Spleen (tissue), 11 donors: ENCODE measurements at regions not wholly inside any gene's neighbourhood (a gene's known extent, or its start where the extent isn't known, plus 50 kb on each side); places are given as distances from the start of the nearest gene placed in this dataset.

Source experiments
- DNase-seq: peaks from one replicate; pipeline ENCODE4 v3.0.0-alpha.2; 2020
- H3K27ac ChIP-seq, 8 donors: fragments of 200-600 bp; sonication (generic) in 7 of 8; 1 replicate in 4 of 8; 2 replicates in 4 of 8; pipeline versions ENCODE4 v1.5.0 to v1.8.0; 2016 to 2021; ENCODE audit warnings: inconsistent platforms in 4 of 8, mild to moderate bottlenecking in 4 of 8, moderate library complexity in 1 of 8
- H3K27me3 ChIP-seq, 7 donors: fragments of 200-600 bp; sonication (generic) in 6 of 7; replicated peaks in 1 of 7; 1 replicate in 4 of 7; 2 replicates in 3 of 7; pipeline versions ENCODE4 v1.5.0 to v1.8.0; 2016 to 2021; ENCODE audit warnings: inconsistent platforms in 3 of 7, mild to moderate bottlenecking in 1 of 7
- H3K36me3 ChIP-seq, 6 donors: fragments of 200-600 bp; sonication (generic) in 5 of 6; 1 replicate in 4 of 6; 2 replicates in 2 of 6; pipeline versions ENCODE4 v1.5.0 to v1.8.0; 2016 to 2021; ENCODE audit warnings: inconsistent platforms in 2 of 6
- H3K4me1 ChIP-seq, 6 donors: fragments of 200-600 bp; sonication (generic) in 5 of 6; 1 replicate in 3 of 6; 2 replicates in 3 of 6; pipeline versions ENCODE4 v1.5.0 to v1.8.0; 2016 to 2021; ENCODE audit warnings: inconsistent platforms in 3 of 6
- H3K4me3 ChIP-seq, 8 donors: fragments of 200-600 bp; sonication (generic) in 7 of 8; 1 replicate in 4 of 8; 2 replicates in 4 of 8; pipeline versions ENCODE4 v1.5.0 to v1.8.0; 2016 to 2021; ENCODE audit warnings: inconsistent platforms in 4 of 8, mild to moderate bottlenecking in 4 of 8, moderate library complexity in 2 of 8
- H3K9me3 ChIP-seq, 8 donors: fragments of 200-600 bp; sonication (generic) in 7 of 8; 1 replicate in 4 of 8; 2 replicates in 4 of 8; pipeline versions ENCODE4 v1.5.0 to v1.8.0; 2016 to 2021; ENCODE audit warnings: inconsistent platforms in 4 of 8
- CTCF ChIP-seq, 11 experiments: fragments of 200-600 bp in 7 of 11; fragments of 450-650 bp in 4 of 11; sonication (generic) in 4 of 11; IDR thresholded peaks in 8 of 11; conservative IDR thresholded peaks in 3 of 11; 1 replicate in 7 of 11; 2 replicates in 4 of 11; pipeline versions ENCODE4 v1.4.0 to v1.8.0; 2016 to 2021; ENCODE audit warnings: antibody characterized with exemption in 11 of 11, inconsistent platforms in 4 of 11, mild to moderate bottlenecking in 1 of 11
- POLR2A ChIP-seq, 3 donors: fragments of 450-650 bp; IDR thresholded peaks; one replicate each; pipeline ENCODE4 v1.5.1; 2017; ENCODE audit warnings: antibody characterized with exemption in 3 of 3, mild to moderate bottlenecking in 1 of 3
- POLR2AphosphoS5 ChIP-seq, 3 donors: sonication (generic); formaldehyde crosslinking; IDR thresholded peaks; one replicate each; pipeline ENCODE4 v1.5.1; 2017; ENCODE audit warnings: antibody characterized with exemption in 3 of 3
- WGBS, 5 donors: extraction: QIAGEN DNeasy Blood & Tissue Kit in 3 of 5; methylation state at CpG; one replicate each; pipeline versions ENCODE4 v1.1.5 to v1.1.7; 2013 to 2018; 5-methylcytosine and 5-hydroxymethylcytosine counted together
- intact Hi-C: fragments of 100-400 bp; cut with DNase I; formaldehyde crosslinking; loops from one replicate; pipeline ENCODE4 v1.15.0; 2023; ENCODE audit warnings: low total_unique reads
- donor health status: healthy with polysubstance abuse.
- donor health status: DM: no; HTN: no; CAD: no; lungs with moderate emphysema.
- donor health status: DM: no; HTN: no; CAD: no.
- donor health status: Bipolar disorder and iron deficiency.
- donor health status: healthy.
- donor health status: DM: no; HTN: no; CAD: no.
- donor health status: DM: yes; HTN: yes; CAD: no.

- 68 to 84% (median 75%) methylated on average over 4 of the region's 4 CpGs for WGBS, 5 donors
- TF ChIP-seq CTCF (IDR thresholded peaks at IDR 0.05 in 8 of 11, conservative IDR thresholded peaks at IDR 0.05 in 3 of 11): no peak
- no peak for TF ChIP-seq POLR2A (IDR thresholded peaks at IDR 0.05)
- TF ChIP-seq POLR2AphosphoS5 (IDR thresholded peaks at IDR 0.05): no peak
- DNase-seq: no peak
- Histone ChIP-seq H3K36me3 (no peaks in the 10 kb centered on the region), H3K4me1 (peaks cover 0 to 5% (median 0%) of the 10 kb centered on the region in 6 donors), H3K27ac (no peak overlapping the region), H3K27me3 (no peaks in the 10 kb centered on the region), H3K4me3 (no peak overlapping the region), H3K9me3 (no peaks in the 10 kb centered on the region)
- intact Hi-C loops: no loop called here
Measured at GRCh38 chr6:15770347-15771143, 107.7 kb upstream of the DTNBP1 start.

- DNase-seq: no peak
- H3K27ac ChIP-seq: no peak overlapping the region
- no peaks in the 10 kb centered on the region for H3K27me3 ChIP-seq
- intact Hi-C loops: no loop called here
- no peak overlapping the region for H3K4me3 ChIP-seq
- 82 to 94% (median 91%) methylated on average over 5 of the region's 5 CpGs for WGBS, 5 donors
- no peaks in the 10 kb centered on the region for H3K9me3 ChIP-seq
- TF ChIP-seq CTCF (IDR thresholded peaks at IDR 0.05 in 8 of 11, conservative IDR thresholded peaks at IDR 0.05 in 3 of 11) (no peak), POLR2AphosphoS5 (IDR thresholded peaks at IDR 0.05) (no peak), POLR2A (IDR thresholded peaks at IDR 0.05) (no peak)
- peaks cover 0 to 5% (median 0%) of the 10 kb centered on the region in 6 donors for H3K4me1 ChIP-seq
- H3K36me3 ChIP-seq: no peaks in the 10 kb centered on the region
Measured at GRCh38 chr6:15769511-15770018, 106.7 kb upstream of the DTNBP1 start.

GRCh38 chr6:15768999-15769398 lies 106.2 kb upstream of the DTNBP1 start:
- DNase-seq: no peak
- intact Hi-C loops: no loop called here
- WGBS, 5 donors: 70 to 83% (median 75%) methylated on average over 5 of the region's 5 CpGs
- Histone ChIP-seq H3K36me3 (no peaks in the 10 kb centered on the region), H3K9me3 (no peaks in the 10 kb centered on the region), H3K4me1 (peaks cover 0 to 5% (median 0%) of the 10 kb centered on the region in 6 donors), H3K27me3 (no peaks in the 10 kb centered on the region), H3K4me3 (no peak overlapping the region), H3K27ac (no peak overlapping the region)
- TF ChIP-seq POLR2A (IDR thresholded peaks at IDR 0.05) (no peak), CTCF (IDR thresholded peaks at IDR 0.05 in 8 of 11, conservative IDR thresholded peaks at IDR 0.05 in 3 of 11) (no peak), POLR2AphosphoS5 (IDR thresholded peaks at IDR 0.05) (no peak)

GRCh38 chr6:15763837-15764236 lies 101.0 kb upstream of the DTNBP1 start:
- Histone ChIP-seq H3K4me1 (no peaks in the 10 kb centered on the region), H3K27me3 (no peaks in the 10 kb centered on the region), H3K36me3 (no peaks in the 10 kb centered on the region), H3K9me3 (no peaks in the 10 kb centered on the region), H3K27ac (no peak overlapping the region), H3K4me3 (no peak overlapping the region)
- WGBS, 5 donors: 47 to 77% (median 68%) methylated on average over 8 of the region's 8 CpGs
- intact Hi-C loops: no loop called here
- DNase-seq: no peak
- TF ChIP-seq POLR2AphosphoS5 (IDR thresholded peaks at IDR 0.05) (no peak), CTCF (IDR thresholded peaks at IDR 0.05 in 8 of 11, conservative IDR thresholded peaks at IDR 0.05 in 3 of 11) (no peak), POLR2A (IDR thresholded peaks at IDR 0.05) (no peak)
